PFSK-1 (cell line): ENCODE measurements at regions not wholly inside any gene's neighbourhood (a gene's known extent, or its start where the extent isn't known, plus 50 kb on each side); places are given as distances from the start of the nearest gene placed in this dataset.

Experiments used
- POLR2AphosphoS5 ChIP-seq: IDR thresholded peaks from 2 replicates; pipeline ENCODE4 v1.6.1; 2012; ENCODE audit warnings: low read depth, mild to moderate bottlenecking, control low read depth, low read length, moderate library complexity
- REST ChIP-seq, 2 experiments: IDR thresholded peaks; 2 replicates each; pipeline versions ENCODE4 v1.6.1 to v1.8.0; 2011 to 2012; ENCODE audit warnings: low read depth in 2 of 2, low read length in 2 of 2, control low read depth in 1 of 2, inconsistent platforms in 1 of 2, mild to moderate bottlenecking in 1 of 2, moderate library complexity in 1 of 2; ENCODE audit not compliant: insufficient read depth in 1 of 2
- SIN3A ChIP-seq: IDR thresholded peaks from 2 replicates; pipeline ENCODE4 v1.6.1; 2012; ENCODE audit warnings: mild to moderate bottlenecking, low read length, moderate library complexity, borderline replicate concordance; ENCODE audit not compliant: insufficient read depth

GRCh38 chr12:105754313-105754712, 384.4 kb downstream of the NUAK1 start:
- TF ChIP-seq REST (IDR thresholded peaks at IDR 0.05; ENCODE audit: insufficient read depth in 1 of 2, low read depth in 2 of 2, low read length in 2 of 2) (no peak), POLR2AphosphoS5 (no peak), SIN3A (no peak)
